ENCODE measurements at regions not wholly inside any gene's neighbourhood (a gene's known extent, or its start where the extent isn't known, plus 50 kb on each side); places are given as distances from the start of the nearest gene placed in this dataset.
"Not testable (repeated sequence)": the region's sequence is repeated elsewhere in the genome, so short reads cannot be mapped to it uniquely, and the experiment has no call there.

DNA sequence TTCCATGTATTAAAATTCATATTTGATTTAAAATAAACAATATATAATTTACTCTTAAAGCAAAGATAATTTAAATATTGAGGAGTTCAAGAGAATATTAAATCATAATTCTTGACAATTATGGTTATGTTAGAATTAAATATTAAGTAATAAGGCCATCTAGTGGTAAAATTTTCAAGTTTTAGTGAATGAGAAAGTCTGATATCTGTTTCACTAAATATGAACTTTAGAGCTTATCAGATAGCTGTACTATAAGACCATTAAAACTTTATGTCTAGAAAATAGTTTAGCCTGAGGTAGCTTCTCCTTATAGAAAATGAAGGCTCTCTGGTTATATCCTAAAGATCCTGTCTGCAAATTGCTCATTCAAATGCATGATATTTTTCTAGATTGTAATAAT lies 152.1 kb upstream of the PRSS12 start:
- DNase-seq (ENCODE audit: low read depth): peak; percentile 0

DNA sequence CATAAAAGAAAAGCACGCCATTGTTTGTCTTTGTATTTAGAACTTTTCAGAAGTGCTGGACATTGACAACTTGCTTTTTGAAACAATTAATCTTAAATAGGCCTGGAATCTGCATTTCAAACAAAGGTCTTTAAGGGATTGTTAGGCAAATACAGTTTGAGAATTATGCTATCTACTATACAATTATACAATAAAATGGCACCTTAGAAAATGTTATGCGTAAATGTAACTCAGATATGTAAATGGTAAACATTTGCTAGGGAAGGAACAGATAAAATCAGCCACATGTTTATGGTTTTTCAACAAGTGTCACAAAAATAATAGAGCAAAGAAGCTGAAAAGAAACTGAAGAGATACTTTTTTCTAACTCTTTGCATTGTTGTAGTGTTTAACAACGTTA lies 152.7 kb upstream of the PRSS12 start:
- not testable (repeated sequence) for DNase-seq (ENCODE audit: low read depth)

DNA sequence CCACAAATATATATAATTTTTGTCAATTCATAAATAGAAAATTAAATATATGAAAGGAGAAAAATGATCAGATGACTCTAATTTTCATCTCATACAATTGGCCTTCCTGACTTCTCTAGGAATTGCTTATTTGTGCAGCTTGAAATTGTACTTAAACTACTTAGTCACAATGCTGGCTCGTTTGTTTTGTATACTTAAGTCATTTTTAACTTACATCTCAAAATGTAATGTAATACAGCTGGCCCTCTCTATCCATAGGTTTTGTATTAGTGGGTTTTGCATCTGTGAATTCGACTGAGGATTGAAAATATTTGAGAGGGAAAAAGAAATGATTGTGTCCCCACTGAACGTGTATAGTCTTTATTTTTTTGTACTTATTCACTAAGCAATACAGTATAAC lies 160.1 kb upstream of the PRSS12 start:
- DNase-seq (ENCODE audit: low read depth): not testable (repeated sequence)

DNA sequence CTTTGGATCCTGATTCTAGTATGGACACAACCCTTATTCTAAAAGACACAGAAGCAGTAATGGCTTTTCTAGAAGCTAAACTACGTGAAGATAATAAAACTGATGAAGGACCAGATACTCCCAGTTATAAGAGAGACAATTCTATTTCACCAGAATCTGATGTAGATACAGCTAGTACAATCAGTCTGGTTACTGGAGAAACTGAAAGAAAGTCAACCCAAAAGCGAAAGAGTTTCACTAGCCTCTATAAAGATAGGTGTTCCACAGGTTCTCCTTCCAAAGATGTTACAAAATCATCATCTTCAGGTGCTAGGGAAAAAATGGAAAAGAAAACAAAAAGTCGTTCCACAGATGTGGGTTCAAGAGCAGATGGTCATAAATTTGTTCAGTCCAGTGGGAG lies 161.5 kb upstream of the PRSS12 start:
- not testable (repeated sequence) for DNase-seq (ENCODE audit: low read depth)

DNA sequence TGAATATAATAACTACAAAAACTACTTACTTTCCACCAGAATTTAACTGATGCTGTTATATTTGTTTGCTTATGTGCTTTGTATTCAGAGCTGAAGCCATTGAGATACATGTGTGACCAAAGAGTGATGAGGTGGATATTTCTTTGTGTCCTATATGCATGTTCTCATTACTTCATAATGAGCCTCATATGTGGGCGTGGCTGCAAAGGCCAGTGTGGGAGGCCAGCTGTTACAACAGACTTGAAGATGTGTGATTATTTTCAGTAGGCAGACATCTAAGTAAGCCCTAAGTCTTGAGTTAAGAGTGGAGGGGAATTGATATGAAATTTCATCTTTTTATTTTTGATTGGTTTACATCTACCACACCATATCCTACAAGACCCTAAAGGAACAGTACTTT lies 163.3 kb upstream of the PRSS12 start:
- DNase-seq (ENCODE audit: low read depth): not testable (repeated sequence)

DNA sequence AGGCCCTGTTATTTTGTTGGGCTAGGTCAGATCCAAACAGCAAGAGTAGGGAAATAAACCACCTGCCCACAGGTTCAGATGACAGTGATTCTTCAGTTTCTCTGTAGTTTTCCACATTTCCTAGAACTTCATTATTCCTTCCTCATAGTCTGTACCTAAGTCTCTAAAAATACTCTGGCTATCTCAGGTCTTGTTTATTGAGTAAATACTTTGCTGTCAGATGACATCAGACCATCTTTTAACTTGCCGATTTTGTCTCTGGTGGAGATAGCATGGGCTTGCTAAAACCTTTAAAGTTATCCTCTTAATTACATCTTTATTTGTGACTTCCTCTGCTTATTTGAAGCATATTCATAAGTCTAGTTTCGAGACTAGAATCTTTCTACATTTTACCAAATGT lies 155.1 kb upstream of the METTL14 start:
- not testable (repeated sequence) for DNase-seq (ENCODE audit: low read depth)

DNA sequence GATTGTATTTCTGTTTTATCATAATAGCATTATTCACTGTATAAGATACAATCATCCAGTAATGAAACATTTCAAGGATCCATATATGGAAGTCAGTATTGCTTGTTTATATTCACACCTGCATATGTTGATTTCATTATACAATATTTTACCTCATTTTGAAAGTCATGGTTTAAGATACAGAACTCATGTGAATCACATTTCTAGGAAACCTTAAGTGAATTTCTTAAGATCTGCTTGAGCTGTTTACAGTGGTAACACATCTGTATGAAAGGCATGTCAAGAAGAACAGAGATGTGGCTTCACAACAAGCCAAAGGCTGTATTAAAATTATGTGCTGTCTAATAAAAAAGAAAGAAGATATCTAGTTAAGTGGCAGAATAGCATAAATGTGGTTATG lies 153.2 kb upstream of the METTL14 start:
- not testable (repeated sequence) for DNase-seq (ENCODE audit: low read depth)

DNA sequence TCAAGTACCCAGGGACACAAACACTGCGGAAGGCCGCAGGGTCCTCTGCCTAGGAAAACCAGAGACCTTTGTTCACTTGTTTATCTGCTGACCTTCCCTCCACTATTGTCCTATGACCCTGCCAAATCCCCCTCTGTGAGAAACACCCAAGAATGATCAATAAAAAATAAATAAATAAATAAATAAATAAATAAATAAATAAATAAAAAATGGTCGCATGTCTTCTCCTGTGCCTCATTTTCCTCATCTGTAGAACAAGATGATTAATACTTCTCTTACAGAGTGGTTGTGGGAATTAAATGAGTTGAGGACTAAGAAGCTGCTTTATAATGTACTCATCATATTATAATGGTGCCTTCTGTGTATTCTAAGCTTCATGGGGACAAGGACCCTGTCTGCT lies 149.4 kb upstream of the METTL14 start:
- DNase-seq (ENCODE audit: low read depth): not testable (repeated sequence)

DNA sequence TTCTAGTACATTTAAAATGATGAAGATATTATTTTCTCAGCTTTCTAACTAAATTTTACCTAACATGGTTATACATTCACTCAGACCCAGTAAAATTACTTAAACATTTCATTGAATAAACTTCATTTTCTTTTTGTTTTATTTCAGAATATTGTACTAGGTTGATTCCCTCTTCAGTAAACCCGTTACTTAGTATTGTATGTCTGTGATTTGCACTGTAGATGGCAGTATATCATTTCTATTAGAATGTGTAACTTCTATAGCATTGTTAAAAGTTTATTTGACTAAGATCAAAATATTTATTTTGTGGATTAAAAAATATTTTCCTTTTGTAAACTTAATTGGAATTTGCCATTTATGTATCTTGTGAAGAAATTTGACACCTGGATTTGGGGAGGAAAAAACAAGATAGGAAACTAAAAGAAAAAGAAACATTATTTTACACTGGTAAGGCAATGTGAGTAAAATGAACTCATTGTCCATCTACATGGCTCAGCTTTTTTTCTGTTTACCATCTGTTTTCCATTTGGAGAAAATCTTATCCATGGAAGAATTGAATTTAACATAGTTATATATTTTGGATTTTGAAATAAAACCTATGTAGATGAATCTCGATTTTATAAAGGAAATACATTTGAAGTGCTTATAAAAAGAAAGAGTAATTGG lies 145.6 kb upstream of the METTL14 start:
- not testable (repeated sequence) for DNase-seq (ENCODE audit: low read depth)

DNA sequence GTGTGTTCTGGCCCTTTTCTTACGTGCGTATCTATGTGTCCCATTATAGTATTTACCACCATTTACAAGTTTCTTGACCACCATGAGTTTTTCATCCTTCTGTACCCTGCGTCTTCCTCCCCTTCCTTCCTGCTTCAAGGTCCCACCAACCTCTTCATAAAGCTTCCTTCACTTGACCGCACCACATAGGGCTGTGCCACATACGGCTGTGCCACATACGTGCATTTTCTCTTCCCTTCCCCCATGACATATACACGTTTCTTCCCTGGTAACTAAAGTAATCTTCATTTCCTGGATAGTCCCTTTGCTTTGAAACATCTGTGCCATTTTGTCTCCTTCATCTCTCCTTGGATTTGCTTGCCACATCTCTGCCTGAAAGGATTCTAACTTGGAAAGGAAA lies 128.6 kb upstream of the METTL14 start:
- DNase-seq (ENCODE audit: low read depth): not testable (repeated sequence)

DNA sequence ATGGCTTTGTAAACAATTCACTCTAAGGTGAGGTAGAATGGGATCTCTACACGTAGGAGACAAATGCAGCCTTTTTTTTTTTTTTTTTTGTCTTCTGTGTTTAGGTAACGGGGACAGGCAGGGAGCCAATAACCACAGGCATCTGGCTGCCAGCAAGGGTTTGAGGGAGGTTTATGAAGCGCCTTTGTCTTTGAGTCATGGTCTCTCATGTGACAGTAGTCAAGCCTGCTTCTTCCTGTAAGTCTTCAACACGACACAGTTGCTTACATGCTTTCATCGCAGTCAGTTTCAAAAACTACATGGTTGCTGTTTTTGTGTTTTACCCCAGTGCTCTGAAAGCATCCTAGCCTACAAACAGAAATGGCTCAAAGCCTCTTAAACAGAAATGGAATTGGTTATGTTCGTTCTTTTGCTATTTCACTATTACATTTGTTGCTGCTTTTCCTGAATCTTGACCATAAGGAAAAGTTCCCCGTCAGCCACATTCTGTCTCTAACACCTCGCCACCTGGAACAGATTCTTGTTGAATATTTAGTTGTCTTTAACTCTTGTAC lies 127.8 kb upstream of the METTL14 start:
- peak; percentile 29 for DNase-seq (ENCODE audit: low read depth)

DNA sequence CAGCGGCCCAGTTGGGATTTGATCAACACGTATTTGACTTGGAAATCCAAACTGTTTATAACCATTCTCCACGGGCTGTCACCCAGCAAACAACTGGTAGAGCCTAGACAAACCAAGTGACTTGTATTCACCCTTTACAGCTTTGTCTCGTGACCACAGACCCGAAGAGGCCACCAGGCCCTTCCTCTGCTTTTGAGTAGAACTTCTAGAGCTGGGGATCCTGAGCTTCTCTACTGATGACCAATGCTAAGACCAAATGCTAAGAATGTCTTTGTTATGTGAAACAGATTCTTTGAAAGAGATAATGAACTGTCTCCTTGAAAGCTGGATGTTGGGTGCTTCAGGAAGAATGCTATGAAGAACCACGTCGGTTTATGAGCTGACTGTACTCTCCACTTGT lies 127.0 kb upstream of the METTL14 start:
- not testable (repeated sequence) for DNase-seq (ENCODE audit: low read depth)

DNA sequence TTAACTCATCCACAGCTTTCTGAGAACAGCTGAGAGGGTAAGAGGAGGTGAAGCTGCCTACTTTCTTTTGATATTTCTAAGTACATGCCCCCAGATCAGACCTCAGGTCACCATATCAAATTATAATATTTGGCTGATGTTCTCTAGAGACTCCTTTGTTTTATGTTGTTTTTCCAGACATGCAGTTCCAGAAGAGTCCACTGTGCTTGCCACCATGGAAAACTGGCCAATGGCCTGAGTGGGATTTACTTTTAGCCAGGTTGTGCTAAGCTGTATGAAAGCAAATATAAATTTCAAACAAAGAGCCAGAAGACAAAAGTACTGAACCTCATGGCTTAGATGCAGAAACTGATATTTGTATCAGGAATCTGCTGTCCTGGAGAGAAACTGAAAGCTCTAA lies 123.6 kb upstream of the METTL14 start:
- not testable (repeated sequence) for DNase-seq (ENCODE audit: low read depth)

DNA sequence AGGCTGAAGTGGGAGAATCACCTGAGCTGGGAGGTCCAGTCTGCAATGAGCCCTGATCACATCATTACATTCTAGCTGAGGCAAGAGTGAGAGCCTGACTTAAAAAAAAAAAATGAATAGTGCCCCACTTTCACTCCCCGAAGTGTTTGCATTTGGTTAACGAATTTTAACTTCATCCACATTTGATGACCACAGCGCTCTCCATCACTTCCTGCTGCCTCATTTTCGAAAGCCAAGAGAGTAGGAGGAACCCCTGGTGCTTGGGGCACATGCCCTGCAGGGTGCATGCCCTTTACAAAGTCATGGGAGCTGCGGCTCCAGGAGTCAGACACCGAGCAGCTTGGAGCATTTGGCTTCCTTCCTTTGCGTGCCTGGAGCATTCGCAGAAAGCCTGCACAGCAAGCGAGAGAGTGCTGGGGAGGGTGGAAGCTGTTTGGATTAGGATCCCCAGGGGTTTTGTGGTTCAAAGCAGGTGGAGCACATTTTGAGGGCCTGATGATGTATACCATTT lies 119.1 kb upstream of the METTL14 start:
- peak; percentile 11 for DNase-seq (ENCODE audit: low read depth)

DNA sequence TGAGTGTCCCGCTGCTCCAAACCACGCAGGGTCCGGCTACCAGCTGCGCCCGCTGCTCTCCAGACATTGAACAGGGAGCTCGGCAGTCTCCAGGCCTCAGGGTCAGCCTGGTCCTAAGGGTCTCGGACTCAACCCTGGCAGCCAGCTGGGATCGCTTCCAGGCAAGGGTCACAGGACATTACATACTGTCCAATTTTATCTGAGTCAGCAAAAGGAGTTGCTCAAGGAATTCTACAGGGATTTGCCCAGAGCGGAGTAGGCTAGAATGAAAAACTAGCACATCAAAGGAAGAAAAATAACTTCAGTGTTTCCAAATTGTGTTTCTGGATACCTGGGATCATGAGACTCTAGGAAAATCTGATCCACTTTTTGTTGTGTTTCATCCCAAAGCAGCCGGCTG lies 112.2 kb upstream of the METTL14 start:
- DNase-seq (ENCODE audit: low read depth): not testable (repeated sequence)

DNA sequence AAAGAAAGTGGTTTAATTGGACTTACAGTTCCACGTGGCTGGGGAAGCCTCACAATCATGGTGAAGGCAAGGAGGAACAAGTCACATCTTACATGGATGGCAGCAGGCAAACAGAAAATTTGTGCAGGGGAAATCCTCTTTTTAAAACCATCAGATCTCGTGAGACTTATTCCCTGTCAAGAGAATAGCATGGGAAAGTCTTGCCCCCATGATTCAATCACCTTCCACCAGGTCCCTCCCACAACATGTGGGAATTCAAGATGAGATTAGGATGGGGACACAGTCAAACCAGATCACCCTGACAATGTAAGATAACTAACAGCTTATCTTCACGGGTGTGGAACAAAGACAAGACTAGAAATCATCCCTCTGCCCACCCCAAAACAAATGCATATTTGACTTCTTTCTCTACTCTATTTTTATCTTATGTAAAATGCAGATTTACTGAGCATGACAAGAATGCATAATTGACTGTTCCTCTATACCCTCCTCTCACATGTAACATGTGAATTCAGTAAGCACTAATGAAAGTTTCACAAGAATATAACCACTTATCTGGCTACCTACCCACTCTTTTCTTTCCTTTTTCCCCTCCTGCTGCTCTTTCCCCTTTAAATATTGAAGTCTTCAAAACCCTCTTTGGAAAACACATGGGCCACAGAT lies 110.8 kb upstream of the METTL14 start:
- DNase-seq (ENCODE audit: low read depth): not testable (repeated sequence)

DNA sequence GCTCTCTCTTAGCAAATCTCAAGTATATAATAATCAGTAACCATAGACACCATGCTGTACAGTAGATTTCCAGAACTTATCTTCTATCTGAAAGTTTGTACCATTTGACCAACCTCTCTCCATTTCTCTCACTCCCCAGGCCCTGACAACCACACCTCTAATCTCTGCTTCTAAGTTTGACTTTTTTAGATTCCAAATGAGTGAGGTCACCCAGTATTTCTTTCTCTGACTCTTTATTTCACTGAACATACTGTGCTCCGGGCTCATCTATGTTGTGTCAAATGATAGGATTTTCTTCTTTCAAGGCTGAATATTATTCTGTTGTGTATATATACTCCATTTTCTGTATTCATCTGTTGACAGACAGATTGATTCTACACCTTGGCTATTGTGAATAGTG lies 110.1 kb upstream of the METTL14 start:
- DNase-seq (ENCODE audit: low read depth): not testable (repeated sequence)

DNA sequence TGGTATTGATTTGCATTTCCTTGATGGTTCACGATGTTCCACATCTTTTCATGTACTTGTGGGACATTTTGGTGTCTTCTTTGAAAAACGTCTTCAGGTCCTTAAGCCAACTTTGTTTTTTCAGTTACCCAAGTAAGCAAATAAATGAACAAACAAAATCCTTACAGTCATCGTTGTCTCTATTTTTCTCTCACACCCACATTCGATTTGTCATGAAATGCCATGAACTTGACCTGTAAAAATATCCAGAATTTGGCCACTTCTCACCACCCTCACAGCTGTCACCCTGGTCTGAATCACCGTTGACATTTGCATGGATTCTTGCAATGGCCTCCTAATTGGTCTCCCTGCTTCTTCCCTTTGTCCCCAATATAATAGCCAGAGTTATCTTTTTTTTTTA lies 109.5 kb upstream of the METTL14 start:
- not testable (repeated sequence) for DNase-seq (ENCODE audit: low read depth)

DNA sequence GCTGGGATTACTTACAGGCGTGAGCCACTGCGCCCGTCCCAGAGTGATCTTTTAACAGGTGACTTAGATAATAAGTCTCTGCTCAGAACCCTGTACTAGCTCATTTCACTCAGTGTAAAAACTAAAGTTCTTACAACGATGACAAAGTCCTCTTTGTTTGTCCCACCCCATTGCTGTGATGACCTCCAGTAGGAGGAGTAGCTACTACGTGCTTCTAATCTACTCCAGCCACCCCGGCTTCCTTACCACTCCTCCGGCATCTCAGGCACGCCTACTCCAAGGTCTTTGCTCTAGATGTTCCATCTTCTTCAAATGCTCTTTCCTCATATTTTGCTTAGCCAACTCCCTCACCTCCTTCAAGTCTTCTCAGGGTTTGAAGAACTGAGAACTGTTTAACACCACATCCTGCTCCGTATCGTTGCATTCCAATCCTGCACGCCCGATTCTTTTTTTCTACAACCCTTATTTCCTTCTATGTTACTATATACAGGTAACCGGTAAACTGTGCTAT lies 108.4 kb upstream of the METTL14 start:
- DNase-seq (ENCODE audit: low read depth): not testable (repeated sequence)

DNA sequence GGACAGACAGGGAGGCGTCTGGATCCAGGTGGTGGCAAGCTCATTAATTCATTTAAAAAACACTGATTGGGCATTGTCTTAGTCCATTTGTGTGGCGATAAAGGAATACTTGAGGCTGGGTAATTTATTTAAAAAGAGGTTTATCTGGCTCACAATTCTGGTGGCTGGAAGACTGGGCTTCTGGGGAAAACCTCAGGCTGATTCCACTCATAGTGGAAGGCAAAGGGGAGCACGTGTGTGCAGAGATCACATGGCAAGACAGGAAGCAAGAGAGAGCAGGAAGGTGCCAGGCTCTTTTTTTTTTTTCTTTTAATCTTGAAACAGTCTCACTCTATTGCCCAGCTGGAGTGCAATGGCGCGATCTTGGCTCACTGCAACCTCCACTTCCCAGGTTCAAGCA lies 100.2 kb upstream of the METTL14 start:
- no peak for DNase-seq (ENCODE audit: low read depth)

DNA sequence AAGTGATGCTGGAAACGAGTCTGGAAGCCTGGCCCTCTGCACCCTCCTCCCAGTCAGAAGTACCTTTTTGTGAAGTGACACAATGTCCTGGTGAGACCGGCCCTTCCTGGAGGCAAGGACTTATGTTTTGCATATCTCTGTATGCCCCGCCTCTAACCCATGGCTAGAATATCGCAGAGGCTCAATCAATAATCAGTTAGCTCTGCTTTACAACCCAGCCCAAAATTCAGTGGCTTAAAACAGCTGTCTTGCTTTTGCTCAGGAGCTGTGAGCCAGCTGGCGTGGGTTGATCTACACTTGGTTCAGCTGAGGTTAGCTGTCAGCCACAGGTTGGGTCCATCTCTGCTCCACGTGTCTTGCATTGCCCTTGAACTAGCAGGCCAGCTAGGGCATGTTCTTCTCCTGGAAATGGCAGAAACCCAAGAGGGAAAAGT lies 98.8 kb upstream of the METTL14 start:
- no peak for DNase-seq (ENCODE audit: low read depth)

DNA sequence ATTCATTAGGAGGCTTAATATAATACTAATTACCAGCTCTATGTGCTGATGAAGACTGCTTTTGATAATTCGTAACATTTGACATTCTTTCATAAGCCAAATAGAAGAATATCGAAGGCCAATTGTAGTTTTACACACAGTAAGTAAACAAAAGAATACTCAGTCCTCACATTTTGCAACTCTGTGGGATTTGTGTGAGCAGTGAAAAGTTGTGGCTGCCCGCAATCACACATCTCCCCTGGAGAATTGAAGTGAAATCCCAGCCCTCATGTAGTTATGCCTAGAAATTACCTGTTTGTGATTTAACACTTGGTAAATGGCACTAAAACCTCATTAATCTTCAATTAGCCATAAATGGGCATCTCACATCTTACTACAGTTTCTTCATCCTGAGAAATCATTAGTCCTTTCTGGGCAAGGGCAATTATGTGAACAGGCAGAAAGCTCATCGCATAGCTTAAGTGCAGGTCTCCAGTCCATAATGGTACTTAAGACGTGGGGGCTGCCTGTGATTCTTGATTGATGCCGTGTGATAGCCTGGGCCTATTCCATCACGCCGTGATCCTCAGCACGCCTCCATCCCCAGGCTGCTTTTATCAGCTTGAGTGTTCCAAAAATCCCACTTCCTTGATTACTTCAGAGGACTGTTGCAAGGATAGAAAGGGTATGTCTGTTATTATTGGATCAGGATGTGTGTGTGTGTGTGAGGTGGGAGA lies 97.9 kb upstream of the METTL14 start:
- DNase-seq (ENCODE audit: low read depth): no peak
